Skin epidermis (tissue), 12 donors: ENCODE measurements at regions not wholly inside any gene's neighbourhood (a gene's known extent, or its start where the extent isn't known, plus 50 kb on each side); places are given as distances from the start of the nearest gene placed in this dataset.
A peak's percentile ranks its signal among the peaks of the same experiment; 100 is the strongest.

Source experiments
- H3K27ac ChIP-seq, 21 experiments: fragments of 200-600 bp; sonication (generic) in 11 of 21; one replicate each; pipeline ENCODE4 v1.5.0; 2020; ENCODE audit warnings: mild to moderate bottlenecking in 3 of 21, inconsistent platforms in 2 of 21, moderate library complexity in 2 of 21
- H3K4me3 ChIP-seq, 7 experiments: fragments of 200-600 bp; sonication (generic) in 2 of 7; one replicate each; pipeline ENCODE4 v1.5.0; 2020; ENCODE audit warnings: inconsistent platforms in 2 of 7, mild to moderate bottlenecking in 2 of 7, moderate library complexity in 1 of 7

DNA sequence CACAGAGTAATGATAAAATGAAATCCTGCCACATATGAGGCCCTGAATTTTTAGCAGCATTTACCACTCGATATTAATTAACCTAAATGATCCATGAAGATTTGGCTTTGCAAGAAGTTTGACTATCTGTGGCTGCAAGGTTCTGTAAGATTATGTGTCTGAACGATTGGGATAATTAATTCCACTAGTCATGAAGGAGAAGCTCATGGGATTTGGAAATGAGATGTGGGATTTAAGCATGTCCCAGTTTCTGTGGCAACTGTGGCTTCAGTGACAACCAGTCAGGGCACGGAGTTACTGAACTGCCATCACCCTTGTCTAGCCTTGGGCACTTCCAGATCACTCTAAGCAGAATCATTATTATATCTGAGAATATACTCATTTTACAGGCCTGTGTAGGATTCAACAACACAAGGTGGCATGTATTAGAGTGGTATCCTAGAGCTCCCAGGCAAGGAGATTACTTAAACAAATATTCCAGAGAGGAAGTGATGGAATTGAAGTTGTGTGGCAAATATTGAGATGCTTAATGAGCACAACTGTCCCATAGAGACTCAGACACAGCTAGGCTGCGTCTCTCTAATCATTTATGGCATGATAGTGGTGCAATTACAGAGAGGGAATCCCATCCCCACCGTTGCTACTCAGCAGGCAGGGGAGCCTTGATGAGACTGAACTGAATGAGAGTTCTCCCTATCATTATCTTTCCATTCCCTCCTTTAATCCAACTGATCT, 205.0 kb upstream of the KRR1 start:
- Histone ChIP-seq H3K4me3 (no peak overlapping the region), H3K27ac (no peak overlapping the region)

- no peak overlapping the region for H3K4me3 ChIP-seq
- H3K27ac ChIP-seq = no peak overlapping the region
Measured at GRCh38 chr12:75715682-75716081, 204.3 kb upstream of the KRR1 start.

DNA sequence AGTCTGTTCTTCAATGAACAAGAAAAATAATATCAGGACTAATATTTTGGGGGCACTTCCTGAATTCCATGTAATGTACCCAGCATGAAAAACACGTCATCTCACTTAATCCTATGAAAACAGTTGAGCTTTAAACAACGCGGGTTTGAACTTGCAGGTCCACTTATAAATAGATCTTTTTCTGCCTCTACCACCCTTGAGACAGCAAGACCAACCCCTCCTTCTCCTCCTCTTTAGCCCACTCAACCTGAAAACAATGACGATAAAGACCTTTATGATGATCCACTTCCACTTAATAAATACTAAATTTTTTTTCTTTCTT, 203.9 kb upstream of the KRR1 start:
- Histone ChIP-seq H3K4me3 (no peak overlapping the region), H3K27ac (no peak overlapping the region)

GRCh38 chr12:75714462-75715322, 203.3 kb upstream of the KRR1 start:
- no peak overlapping the region for H3K4me3 ChIP-seq
- no peak overlapping the region for H3K27ac ChIP-seq

GRCh38 chr12:75713434-75713833, 202.0 kb upstream of the KRR1 start:
- H3K27ac ChIP-seq = no peak overlapping the region
- H3K4me3 ChIP-seq = no peak overlapping the region

DNA sequence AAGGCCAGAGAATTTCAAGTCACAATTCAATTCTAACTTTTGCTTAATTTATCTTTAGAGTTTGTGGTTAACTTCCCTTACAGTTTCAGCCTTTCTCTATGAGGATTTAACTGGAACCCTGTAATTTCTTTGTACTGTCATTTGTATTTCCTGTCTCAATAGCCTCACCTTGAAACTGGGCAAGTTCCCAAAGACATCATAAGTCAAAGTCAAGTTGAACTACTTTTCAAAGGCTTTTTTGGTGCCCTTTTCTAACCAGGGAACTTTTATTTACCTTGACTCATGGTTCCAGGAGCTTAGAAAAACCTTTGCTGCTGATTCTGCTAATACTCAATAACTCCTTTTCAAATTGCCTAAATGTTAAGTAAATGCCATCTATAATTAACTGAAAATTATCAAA, 200.8 kb upstream of the KRR1 start:
- Histone ChIP-seq H3K27ac (no peak overlapping the region), H3K4me3 (no peak overlapping the region)

DNA sequence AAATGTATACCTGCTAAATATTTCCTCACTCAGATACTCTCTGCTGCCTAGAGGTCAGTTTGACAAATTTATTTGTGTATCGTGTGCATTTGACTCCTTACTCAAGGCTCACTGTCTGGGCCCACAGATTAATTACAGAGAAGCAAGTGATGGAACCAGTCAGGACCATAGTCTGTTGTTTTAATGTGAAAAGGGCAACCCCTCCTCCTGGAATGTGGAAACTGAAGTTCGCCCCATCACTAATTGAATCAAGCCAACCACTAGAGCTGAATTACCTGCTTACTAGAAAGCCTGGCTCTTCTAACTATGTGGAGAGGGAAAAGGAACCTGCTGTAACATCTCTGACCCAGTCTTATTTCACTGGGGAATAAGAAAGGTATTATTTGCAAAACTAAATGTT, 199.9 kb upstream of the KRR1 start:
- no peak overlapping the region for H3K27ac ChIP-seq

DNA sequence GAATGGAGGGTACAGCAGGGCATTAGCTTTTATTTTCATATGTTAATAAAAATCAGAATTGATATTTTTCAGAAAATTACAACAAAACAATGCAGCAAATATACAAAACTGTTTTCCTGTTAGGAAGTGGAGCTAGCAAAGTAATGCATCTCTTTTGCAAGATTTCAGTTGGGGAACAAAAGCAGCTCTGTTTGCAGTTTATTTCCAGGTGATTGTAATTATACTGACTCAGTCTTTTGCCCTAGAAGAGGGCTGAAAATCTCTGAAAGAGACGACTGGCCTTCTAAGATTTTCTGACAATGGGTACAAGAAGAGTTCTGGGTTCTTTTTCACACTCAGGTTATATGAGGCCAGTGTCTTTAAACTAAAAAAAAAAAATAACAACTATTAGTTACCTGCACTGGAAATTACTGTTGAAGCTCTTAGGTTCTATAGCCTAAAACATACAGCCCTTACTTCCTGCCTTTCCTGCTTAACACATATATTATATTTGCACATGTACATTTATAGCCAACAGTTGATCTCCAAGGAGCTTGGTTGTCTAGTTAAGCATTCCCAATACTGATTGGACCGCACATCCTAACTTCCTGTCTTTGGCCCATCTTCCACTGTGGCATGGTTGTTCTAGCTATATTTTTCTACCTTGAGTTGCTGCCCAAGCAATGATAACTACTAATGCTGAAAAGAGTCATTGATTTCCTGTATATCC, 199.1 kb upstream of the KRR1 start:
- no peak overlapping the region for H3K4me3 ChIP-seq
- H3K27ac ChIP-seq = no peak overlapping the region

More for the DNA sequence above, 199.9 kb upstream of the KRR1 start:
- no peak overlapping the region for H3K4me3 ChIP-seq

DNA sequence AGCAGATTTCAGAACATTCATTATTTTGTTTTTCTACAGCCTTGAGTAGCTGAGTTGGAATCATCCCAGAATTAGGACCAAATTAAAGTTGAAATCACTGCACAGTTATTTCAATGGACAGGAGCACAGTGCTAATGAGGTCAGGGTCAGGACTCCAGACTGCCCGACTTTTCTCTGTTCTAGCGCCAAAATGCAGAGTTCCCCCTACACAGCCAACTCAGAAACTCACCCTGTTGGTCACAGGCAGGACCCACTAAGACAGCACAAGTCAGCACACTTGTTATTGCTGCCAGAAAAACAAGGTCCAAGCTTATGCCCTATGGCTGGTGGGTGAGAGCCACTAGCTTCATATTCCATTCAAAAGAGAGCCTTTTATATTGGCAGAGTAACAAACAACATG, 198.1 kb upstream of the KRR1 start:
- Histone ChIP-seq H3K4me3 (no peak overlapping the region), H3K27ac (peak overlapping the region in 1 of 21 experiments; percentile 19)

DNA sequence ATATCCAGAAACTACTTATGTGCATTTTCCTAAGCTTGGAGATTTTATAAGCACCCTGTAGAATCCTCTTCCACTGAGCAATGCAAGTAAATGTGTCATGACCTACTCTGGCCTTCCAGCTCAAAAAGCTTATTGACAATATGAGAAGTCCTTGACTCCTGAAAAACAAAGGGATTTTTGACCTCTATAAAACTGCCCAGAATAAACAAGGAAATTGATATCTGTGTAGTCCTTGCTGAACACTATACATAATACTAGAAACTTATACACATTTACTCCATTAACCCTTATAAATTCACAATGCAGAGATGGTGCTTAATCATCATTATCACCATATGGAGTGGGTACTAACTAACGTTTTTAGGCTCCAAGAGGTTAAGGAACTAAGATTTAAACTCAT, 197.4 kb upstream of the KRR1 start:
- Histone ChIP-seq H3K27ac (no peak overlapping the region), H3K4me3 (no peak overlapping the region)

DNA sequence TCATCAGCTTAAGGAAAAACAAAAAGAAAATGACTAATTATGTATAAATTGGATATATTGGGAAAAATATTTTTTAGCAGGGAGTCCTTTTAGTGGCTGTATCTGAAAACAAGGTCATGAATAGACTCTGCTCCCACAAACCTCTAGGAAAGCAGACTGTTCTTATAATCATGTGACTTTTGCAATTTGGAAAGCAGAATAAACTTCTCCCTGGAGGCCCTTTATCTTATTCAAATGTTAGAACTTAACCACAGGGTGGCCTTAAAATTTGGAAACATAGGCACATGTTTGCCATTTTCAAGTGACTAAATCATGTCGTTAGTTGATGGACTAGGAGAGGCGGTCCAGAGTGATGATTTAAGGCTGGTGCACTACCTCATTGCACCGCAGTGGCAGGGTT, 196.6 kb upstream of the KRR1 start:
- H3K27ac ChIP-seq = no peak overlapping the region
- no peak overlapping the region for H3K4me3 ChIP-seq

DNA sequence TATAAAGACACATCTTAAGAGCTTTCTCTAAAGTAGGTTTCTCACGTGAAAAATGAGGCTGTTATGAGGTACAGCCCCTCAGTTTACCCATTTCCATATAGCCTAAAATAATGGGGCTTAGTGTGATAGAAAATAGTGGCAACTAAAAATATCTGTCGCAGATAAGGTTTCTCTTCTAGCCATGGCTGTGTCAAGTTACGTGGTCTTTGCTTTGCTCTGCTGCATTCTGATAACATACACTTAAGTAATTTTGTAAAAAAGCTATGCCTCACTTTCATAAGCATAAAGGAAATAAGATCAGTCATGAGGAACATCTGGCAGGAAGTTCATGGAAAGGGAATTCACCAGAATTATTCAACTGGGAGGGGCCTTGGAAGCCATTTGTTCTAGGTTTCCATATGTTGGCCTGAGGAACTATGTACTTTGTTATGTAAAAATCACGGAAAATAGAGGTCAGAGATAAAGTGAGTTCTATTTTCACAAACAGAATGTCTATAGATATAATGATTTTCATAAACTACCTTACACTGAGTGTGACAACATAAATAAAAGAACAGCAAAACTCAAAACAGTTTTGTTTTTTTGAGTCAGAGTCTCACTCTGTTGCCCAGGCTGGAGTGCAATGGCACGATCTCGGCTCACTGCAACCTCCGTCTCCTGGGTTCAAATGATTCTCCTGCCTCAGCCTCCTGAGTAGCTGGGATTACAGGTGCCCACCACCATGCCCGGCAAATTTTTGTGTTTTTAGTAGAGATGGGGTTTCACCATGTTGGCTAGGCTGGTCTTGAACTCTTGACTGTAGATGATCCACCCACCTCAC, 195.6 kb upstream of the KRR1 start:
- H3K27ac ChIP-seq = peak overlapping the region in 5 of 21 experiments; percentile 0 to 41 (median 18)

GRCh38 chr12:75705749-75706711, 194.6 kb upstream of the KRR1 start:
- H3K4me3 ChIP-seq = no peak overlapping the region
- H3K27ac ChIP-seq = peak overlapping the region in 7 of 21 experiments; percentile 0 to 41 (median 18)

More for the DNA sequence above, 195.6 kb upstream of the KRR1 start:
- H3K4me3 ChIP-seq = no peak overlapping the region

- Histone ChIP-seq H3K27ac (no peak overlapping the region), H3K4me3 (no peak overlapping the region)
Measured at GRCh38 chr12:75704664-75705063, 193.3 kb upstream of the KRR1 start.

DNA sequence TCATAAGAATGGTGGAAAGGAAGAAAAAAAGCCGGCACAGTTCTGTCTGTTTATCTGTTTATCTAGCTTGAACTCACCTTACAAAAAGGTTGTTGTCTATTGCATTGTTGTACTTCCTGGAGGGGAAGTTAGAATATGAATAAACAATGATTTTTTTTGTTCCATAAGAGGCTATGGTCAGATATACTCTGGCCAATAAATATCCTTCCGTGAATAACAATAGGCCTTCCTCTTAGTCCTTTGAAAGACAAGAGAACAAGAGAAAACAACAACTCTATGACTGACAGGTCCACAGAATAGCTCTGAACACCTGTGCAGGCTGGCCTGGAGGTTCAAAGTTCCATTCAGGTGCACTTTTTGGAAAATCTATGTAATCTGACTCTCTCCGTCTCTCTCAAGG, 192.8 kb upstream of the KRR1 start:
- Histone ChIP-seq H3K4me3 (no peak overlapping the region), H3K27ac (no peak overlapping the region)

GRCh38 chr12:75703131-75703530, 191.7 kb upstream of the KRR1 start:
- H3K4me3 ChIP-seq = no peak overlapping the region

DNA sequence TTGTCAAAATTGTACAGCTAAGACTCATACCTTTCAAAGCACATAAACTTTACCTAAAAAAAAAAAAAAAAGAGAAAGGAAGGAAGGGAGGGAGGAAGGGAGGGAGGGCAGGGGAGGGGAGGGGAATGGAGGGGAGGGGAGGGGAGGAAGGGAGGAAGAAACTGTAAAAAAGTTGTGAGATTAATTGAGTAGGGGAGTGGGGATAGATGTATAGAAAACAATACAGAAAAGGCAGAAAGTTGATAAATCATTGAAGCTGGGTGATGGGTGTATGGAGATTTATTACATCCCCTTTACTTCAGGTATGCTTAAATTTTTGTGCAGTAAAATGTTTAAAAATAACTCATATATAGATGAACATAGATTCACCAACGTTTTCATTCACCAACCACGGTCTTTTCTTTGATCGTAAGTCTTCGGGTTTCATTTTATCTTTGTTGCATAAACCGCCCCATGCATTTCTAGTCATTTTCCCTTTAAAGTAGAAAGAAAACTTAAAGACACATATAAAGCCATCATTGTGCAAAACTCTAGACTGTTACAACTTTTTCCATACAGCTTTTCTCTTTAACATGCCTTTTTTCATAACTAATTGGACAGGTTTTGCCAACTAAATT, 191.2 kb upstream of the KRR1 start:
- Histone ChIP-seq H3K4me3 (no peak overlapping the region), H3K27ac (peak overlapping the region in 1 of 21 experiments; percentile 31)

More at GRCh38 chr12:75703131-75703530, 191.7 kb upstream of the KRR1 start:
- H3K27ac ChIP-seq = peak overlapping the region in 1 of 21 experiments; percentile 31

GRCh38 chr12:75701859-75702258, 190.4 kb upstream of the KRR1 start:
- Histone ChIP-seq H3K27ac (no peak overlapping the region), H3K4me3 (no peak overlapping the region)
